ENCODE measurements at regions not wholly inside any gene's neighbourhood (a gene's known extent, or its start where the extent isn't known, plus 50 kb on each side); places are given as distances from the start of the nearest gene placed in this dataset.

DNA sequence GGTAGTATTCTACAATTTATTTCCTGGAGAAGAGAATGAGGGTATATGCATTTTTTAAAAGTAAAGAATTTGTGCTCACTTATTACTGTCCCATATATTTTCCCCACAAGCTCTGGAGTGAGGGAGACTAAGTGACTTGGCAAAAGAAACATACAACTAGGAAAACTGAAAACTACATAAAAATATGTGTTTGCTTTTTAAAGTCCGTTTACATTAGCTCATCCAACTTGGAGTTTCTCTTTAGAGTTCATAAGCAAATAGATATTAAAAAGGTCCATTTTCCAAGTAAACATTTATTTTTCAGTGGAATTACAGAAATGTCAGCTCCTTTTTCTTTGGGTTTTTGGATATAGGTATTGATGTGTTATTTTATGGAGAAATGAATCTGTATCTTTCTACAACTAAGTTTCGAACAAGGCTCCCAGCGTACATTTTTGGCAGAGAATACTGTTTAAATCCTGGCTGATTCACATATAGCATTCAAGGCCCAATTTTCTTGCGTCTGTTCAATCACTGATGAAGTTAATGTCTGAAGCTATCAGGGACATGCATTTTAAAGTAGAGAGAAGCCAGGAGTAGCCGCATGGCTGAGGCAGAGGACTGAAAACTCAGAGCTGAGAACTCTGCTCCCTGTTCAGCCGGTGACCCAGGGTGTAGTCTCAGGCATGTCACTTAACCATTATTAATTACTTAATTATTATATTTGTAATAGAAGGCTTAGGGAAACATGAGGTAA is 729.4 kb downstream of the EFNB2 start:
- no peak overlapping the region for H3K27ac Mint-ChIP-seq (ENCODE audit: unreplicated experiment)
- no peaks in the 10 kb centered on the region for H3K9me3 Mint-ChIP-seq (ENCODE audit: unreplicated experiment)
- no peak for TF ChIP-seq CTCF (IDR thresholded peaks at IDR 0.05; ENCODE audit: partially characterized antibody, unreplicated experiment)
- no peak for DNase-seq
- H3K36me3 Mint-ChIP-seq (ENCODE audit: unreplicated experiment), result peaks cover 12% of the 10 kb centered on the region
- H3K4me3 Mint-ChIP-seq (ENCODE audit: unreplicated experiment), result no peak overlapping the region
- H3K4me1 Mint-ChIP-seq (ENCODE audit: low read depth, unreplicated experiment), result no peaks in the 10 kb centered on the region
- no peaks in the 10 kb centered on the region for H3K27me3 Mint-ChIP-seq (ENCODE audit: unreplicated experiment)

DNA sequence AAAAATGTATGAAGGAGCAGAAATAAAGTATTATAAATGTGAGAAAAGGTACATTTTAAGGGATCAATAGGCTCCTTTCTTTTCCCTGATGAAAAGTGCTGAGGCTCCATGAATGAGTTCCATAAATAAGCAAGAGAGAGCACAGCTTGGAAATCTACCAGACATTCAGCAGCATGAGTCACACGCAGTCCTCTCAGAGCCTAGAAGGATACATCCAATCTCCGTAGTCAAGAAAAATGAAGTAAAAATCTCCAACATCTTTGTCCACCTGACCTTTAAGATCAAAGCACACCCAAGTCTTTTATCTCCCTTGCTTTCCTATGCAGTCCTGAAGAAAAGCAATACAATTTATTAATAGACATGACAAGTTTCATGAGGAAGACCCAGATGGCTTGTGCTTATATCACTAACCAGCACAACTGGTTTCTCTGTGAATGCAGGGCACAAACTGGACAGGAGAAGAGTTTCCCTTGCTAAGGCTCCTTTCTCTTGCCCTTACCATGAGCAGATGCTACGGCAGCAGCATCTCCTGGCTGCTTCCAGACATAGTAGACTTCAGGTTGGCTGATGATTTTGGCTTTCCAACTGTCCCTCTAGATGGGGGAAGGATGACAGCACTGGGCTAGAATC is 730.8 kb downstream of the EFNB2 start:
- Mint-ChIP-seq H3K36me3 (ENCODE audit: unreplicated experiment) (peaks cover 12% of the 10 kb centered on the region), H3K4me1 (ENCODE audit: low read depth, unreplicated experiment) (no peaks in the 10 kb centered on the region), H3K27me3 (ENCODE audit: unreplicated experiment) (no peaks in the 10 kb centered on the region), H3K9me3 (ENCODE audit: unreplicated experiment) (no peaks in the 10 kb centered on the region), H3K27ac (ENCODE audit: unreplicated experiment) (no peak overlapping the region), H3K4me3 (ENCODE audit: unreplicated experiment) (no peak overlapping the region)
- no peak for DNase-seq
- no peak for TF ChIP-seq CTCF (IDR thresholded peaks at IDR 0.05; ENCODE audit: partially characterized antibody, unreplicated experiment)

DNA sequence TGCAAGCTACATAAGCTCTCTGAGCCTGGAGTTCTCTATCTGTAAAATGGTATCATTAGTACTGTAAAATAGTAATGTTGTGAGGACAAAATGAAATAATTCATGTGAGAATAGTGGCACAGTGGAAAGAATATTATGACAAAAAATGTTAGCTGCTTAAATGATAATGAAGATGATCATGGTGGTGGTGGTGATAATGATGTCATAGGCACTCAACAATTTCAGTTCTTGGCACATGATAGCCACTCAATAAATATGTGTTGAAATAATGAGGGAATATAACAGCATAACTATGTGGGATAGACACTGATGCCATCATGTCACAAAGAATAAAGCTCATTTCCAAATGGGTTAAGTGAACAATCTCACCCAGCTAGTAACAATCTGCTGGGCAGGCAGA is 736.3 kb downstream of the EFNB2 start:
- no peak overlapping the region for H3K4me3 Mint-ChIP-seq (ENCODE audit: unreplicated experiment)
- no peaks in the 10 kb centered on the region for H3K4me1 Mint-ChIP-seq (ENCODE audit: low read depth, unreplicated experiment)
- H3K27ac Mint-ChIP-seq (ENCODE audit: unreplicated experiment), result no peak overlapping the region
- H3K36me3 Mint-ChIP-seq (ENCODE audit: unreplicated experiment), result no peaks in the 10 kb centered on the region
- DNase-seq, result no peak
- no peaks in the 10 kb centered on the region for H3K9me3 Mint-ChIP-seq (ENCODE audit: unreplicated experiment)
- TF ChIP-seq CTCF (IDR thresholded peaks at IDR 0.05; ENCODE audit: partially characterized antibody, unreplicated experiment), result no peak
- H3K27me3 Mint-ChIP-seq (ENCODE audit: unreplicated experiment), result peaks cover 2% of the 10 kb centered on the region

- no peak for TF ChIP-seq CTCF (IDR thresholded peaks at IDR 0.05; ENCODE audit: partially characterized antibody, unreplicated experiment)
- Mint-ChIP-seq H3K4me1 (ENCODE audit: low read depth, unreplicated experiment) (no peaks in the 10 kb centered on the region), H3K27me3 (ENCODE audit: unreplicated experiment) (peaks cover 2% of the 10 kb centered on the region), H3K9me3 (ENCODE audit: unreplicated experiment) (no peaks in the 10 kb centered on the region), H3K4me3 (ENCODE audit: unreplicated experiment) (no peak overlapping the region), H3K36me3 (ENCODE audit: unreplicated experiment) (no peaks in the 10 kb centered on the region), H3K27ac (ENCODE audit: unreplicated experiment) (no peak overlapping the region)
- no peak for DNase-seq
Observed at GRCh38 chr13:105798541-105798940, 736.9 kb downstream of the EFNB2 start.

- Mint-ChIP-seq H3K36me3 (ENCODE audit: unreplicated experiment) (peaks cover 3% of the 10 kb centered on the region), H3K9me3 (ENCODE audit: unreplicated experiment) (peaks cover 1% of the 10 kb centered on the region), H3K27ac (ENCODE audit: unreplicated experiment) (no peak overlapping the region), H3K27me3 (ENCODE audit: unreplicated experiment) (peaks cover 2% of the 10 kb centered on the region), H3K4me1 (ENCODE audit: low read depth, unreplicated experiment) (no peaks in the 10 kb centered on the region), H3K4me3 (ENCODE audit: unreplicated experiment) (no peak overlapping the region)
- no peak for TF ChIP-seq CTCF (IDR thresholded peaks at IDR 0.05; ENCODE audit: partially characterized antibody, unreplicated experiment)
- no peak for DNase-seq
Observed at GRCh38 chr13:105796081-105796480, 739.4 kb downstream of the EFNB2 start.
